DMS153 (cell line): ENCODE measurements at regions not wholly inside any gene's neighbourhood (a gene's known extent, or its start where the extent isn't known, plus 50 kb on each side); places are given as distances from the start of the nearest gene placed in this dataset.

Experiments used
- DNase-seq: peaks from one replicate; lab custom pipeline; 2025; lab: John Stamatoyannopoulos, UW

GRCh38 chr13:39938596-39938995, 283.1 kb downstream of the COG6 start:
- DNase-seq = no peak

- DNase-seq = no peak
These were observed 285.8 kb downstream of the COG6 start for GRCh38 chr13:39941236-39941635.

GRCh38 chr13:39941911-39942551, 286.6 kb downstream of the COG6 start:
- no peak for DNase-seq

- DNase-seq = peak; percentile 31
These were observed 287.3 kb downstream of the COG6 start for GRCh38 chr13:39942552-39943273.

- no peak for DNase-seq
These were observed 288.2 kb downstream of the COG6 start for GRCh38 chr13:39943711-39944110.

- no peak for DNase-seq
These were observed 289.8 kb downstream of the COG6 start for GRCh38 chr13:39945226-39945625.

GRCh38 chr13:39946769-39947168, 291.3 kb downstream of the COG6 start:
- no peak for DNase-seq

- no peak for DNase-seq
These were observed 295.8 kb downstream of the COG6 start for GRCh38 chr13:39951301-39951700.

GRCh38 chr13:39952249-39953233, 297.1 kb downstream of the COG6 start:
- DNase-seq = no peak

GRCh38 chr13:39954476-39954875, 299.0 kb downstream of the COG6 start:
- DNase-seq = no peak

GRCh38 chr13:39955560-39955959, 300.1 kb downstream of the COG6 start:
- no peak for DNase-seq

GRCh38 chr13:39956036-39956435, 300.6 kb downstream of the COG6 start:
- DNase-seq = no peak

- DNase-seq = no peak
These were observed 302.6 kb downstream of the COG6 start for GRCh38 chr13:39957868-39958677.

GRCh38 chr13:39959497-39960144, 304.2 kb downstream of the COG6 start:
- DNase-seq = no peak

GRCh38 chr13:39960191-39960590, 304.7 kb downstream of the COG6 start:
- no peak for DNase-seq

GRCh38 chr13:39961036-39961435, 305.6 kb downstream of the COG6 start:
- no peak for DNase-seq

- no peak for DNase-seq
These were observed 308.1 kb downstream of the COG6 start for GRCh38 chr13:39963612-39964011.

GRCh38 chr13:39965309-39965708, 309.8 kb downstream of the COG6 start:
- DNase-seq = no peak

- DNase-seq = no peak
These were observed 311.9 kb downstream of the COG6 start for GRCh38 chr13:39967199-39967959.
